ENCODE measurements at regions not wholly inside any gene's neighbourhood (a gene's known extent, or its start where the extent isn't known, plus 50 kb on each side); places are given as distances from the start of the nearest gene placed in this dataset.

- Histone ChIP-seq H3K4me1 (ENCODE audit: control insufficient read depth, insufficient read depth, low read length) (peaks cover 2% of the 10 kb centered on the region; the same call in 1 of the 2 replicates), H4K91ac (ENCODE audit: insufficient read depth, low read depth, low read length) (no peak overlapping the region), H4K20me1 (ENCODE audit: insufficient read depth, low read length) (no peaks in the 10 kb centered on the region), H3K18ac (ENCODE audit: low read depth, low read length) (peak overlapping the region; percentile 83; the same call in 1 of the 2 replicates), H2AFZ (replicated peaks; ENCODE audit: low read length, poor library complexity) (peak overlapping the region; percentile 71), H2BK20ac (ENCODE audit: low read depth, low read length) (no peak overlapping the region), H2BK5ac (ENCODE audit: low read depth, low read length, poor library complexity, severe bottlenecking) (no peak overlapping the region), H3K4me3 (ENCODE audit: insufficient read depth, low read depth, low read length) (peak overlapping the region; percentile 36; the same call in 1 of the 2 replicates), H3K14ac (replicated peaks; ENCODE audit: low read depth, low read length) (no peak overlapping the region), H3K9me3 (ENCODE audit: control insufficient read depth, insufficient read depth, low read length) (no peaks in the 10 kb centered on the region), H2BK15ac (ENCODE audit: low read depth, low read length) (no peak overlapping the region), H4K8ac (ENCODE audit: low read depth in 2 of 2, low read length in 2 of 2) (peak overlapping the region in 1 of 2 experiments; percentile 41; a peak in 2 of 4 replicates), H3K9ac (ENCODE audit: low read depth, low read length) (no peak overlapping the region), H4K5ac (ENCODE audit: low read depth, low read length) (peak overlapping the region; percentile 97), H2AK9ac (replicated peaks; ENCODE audit: low read depth, low read length, poor library complexity) (no peak overlapping the region), H3K56ac (ENCODE audit: extremely low read depth, insufficient read depth, low read length) (no peak overlapping the region), H3K27ac (ENCODE audit: insufficient read depth, low read length) (peak overlapping the region; percentile 28; the same call in 1 of the 2 replicates), H3K36me3 (ENCODE audit: control insufficient read depth, insufficient read depth, low read length) (no peaks in the 10 kb centered on the region), H3K79me1 (ENCODE audit: low read depth in 1 of 2, low read length in 2 of 2) (no peaks in the 10 kb centered on the region), H3K4ac (ENCODE audit: low read depth, low read length) (no peak overlapping the region), H3K4me2 (ENCODE audit: low read depth, low read length) (peak overlapping the region; percentile 94), H2BK120ac (ENCODE audit: low read depth, low read length) (no peak overlapping the region), H2AK5ac (ENCODE audit: low read depth, low read length) (no peak overlapping the region), H3K23ac (ENCODE audit: low read depth, low read length) (peak overlapping the region; percentile 13; the same call in 1 of the 2 replicates), H3K27me3 (ENCODE audit: control insufficient read depth, insufficient read depth, low read length) (no peaks in the 10 kb centered on the region), H3K9me1 (ENCODE audit: insufficient read depth, low read length) (no peaks in the 10 kb centered on the region)
- DNase-seq = no peak
- BruUV-seq (replicated peaks) = no TSS peak
- intact Hi-C loops (cut with micrococcal nuclease) (no loop called here), in situ Hi-C loops (cut with MboI; ENCODE audit: low sequenced_read_pairs) (no loop called here), dilution Hi-C loops (cut with HindIII; ENCODE audit: low sequenced_read_pairs, unreplicated experiment) (no loop called here)
- POLR2A ChIA-PET (ENCODE audit: unreplicated experiment) = no interaction called here
- TF ChIP-seq MXI1 (IDR thresholded peaks at IDR 0.05; ENCODE audit: borderline replicate concordance, low read depth, low read length) (no peak), RFX5 (IDR thresholded peaks at IDR 0.05; ENCODE audit: low read depth, low read length) (no peak), FOS (IDR thresholded peaks at IDR 0.05; ENCODE audit: low read depth, low read length) (no peak), RAD21 (IDR thresholded peaks at IDR 0.05; ENCODE audit: low read length) (no peak), CHD1 (IDR thresholded peaks at IDR 0.05; ENCODE audit: low read depth, low read length) (no peak), SMC3 (IDR thresholded peaks at IDR 0.05; ENCODE audit: low read depth, low read length) (no peak), POLR2A (IDR thresholded peaks at IDR 0.05; ENCODE audit: low read depth, low read length) (no peak), RCOR1 (IDR thresholded peaks at IDR 0.05; ENCODE audit: insufficient replicate concordance, low read length) (no peak), NFE2L2 (IDR thresholded peaks at IDR 0.05; ENCODE audit: low read depth, low read length) (no peak), ELK1 (IDR thresholded peaks at IDR 0.05; ENCODE audit: borderline replicate concordance, low read depth, low read length) (no peak), MAFK (IDR thresholded peaks at IDR 0.05; ENCODE audit: low read depth, low read length) (no peak), CEBPB (IDR thresholded peaks at IDR 0.05; ENCODE audit: low read depth, low read length) (no peak), USF2 (IDR thresholded peaks at IDR 0.05; ENCODE audit: low read depth, low read length) (no peak)
- ATAC-seq (ENCODE audit: low read depth) = peak; percentile 63
- WGBS, 2 experiments (ENCODE audit: extremely low coverage in 2 of 2, insufficient read length in 1 of 2) = no CpG with 5 or more reads among the region's 4 CpGs
- CTCF ChIA-PET = no interaction called here
Observed at GRCh38 chr5:17436761-17437221, 61.2 kb upstream of the TAF11L2 start.

Data from IMR-90 (cell line).